GM21529 (cell line): ENCODE measurements at regions not wholly inside any gene's neighbourhood (a gene's known extent, or its start where the extent isn't known, plus 50 kb on each side); places are given as distances from the start of the nearest gene placed in this dataset.
"Not testable (repeated sequence)": the region's sequence is repeated elsewhere in the genome, so short reads cannot be mapped to it uniquely, and the experiment has no call there.

ENCODE experiments used
- ATAC-seq: cut with Tn5 transposase; IDR thresholded peaks from one replicate; pipeline ENCODE4 v1.9.1; 2021; ENCODE audit not compliant: unreplicated experiment

GRCh38 chr4:19539201-19539600, 712.5 kb upstream of the SLIT2 start:
- no peak for ATAC-seq

GRCh38 chr4:19534159-19534558, 717.5 kb upstream of the SLIT2 start:
- ATAC-seq: no peak

GRCh38 chr4:19531906-19532848, 719.5 kb upstream of the SLIT2 start:
- no peak for ATAC-seq

- no peak for ATAC-seq
Measured at GRCh38 chr4:19523964-19524363, 727.7 kb upstream of the SLIT2 start.

- no peak for ATAC-seq
Measured at GRCh38 chr4:19522966-19523365, 728.7 kb upstream of the SLIT2 start.

GRCh38 chr4:19520939-19521520, 730.7 kb upstream of the SLIT2 start:
- ATAC-seq: no peak

- ATAC-seq: no peak
Measured at GRCh38 chr4:19514276-19515070, 737.2 kb upstream of the SLIT2 start.

GRCh38 chr4:19512086-19512485, 739.6 kb upstream of the SLIT2 start:
- no peak for ATAC-seq

- no peak for ATAC-seq
Measured at GRCh38 chr4:19510993-19511392, 740.7 kb upstream of the SLIT2 start.

GRCh38 chr4:19508442-19508841, 743.3 kb upstream of the SLIT2 start:
- no peak for ATAC-seq

GRCh38 chr4:19497705-19498104, 754.0 kb upstream of the SLIT2 start:
- no peak for ATAC-seq

GRCh38 chr4:19496756-19497155, 754.9 kb upstream of the SLIT2 start:
- ATAC-seq: no peak

- no peak for ATAC-seq
Measured at GRCh38 chr4:19494961-19495360, 756.7 kb upstream of the SLIT2 start.

- ATAC-seq: no peak
Measured at GRCh38 chr4:19492606-19493005, 759.1 kb upstream of the SLIT2 start.

- no peak for ATAC-seq
Measured at GRCh38 chr4:19486400-19486799, 765.3 kb upstream of the SLIT2 start.

GRCh38 chr4:19478791-19479190, 772.9 kb upstream of the SLIT2 start:
- ATAC-seq: no peak

GRCh38 chr4:19473569-19473968, 778.1 kb upstream of the SLIT2 start:
- no peak for ATAC-seq

- no peak for ATAC-seq
Measured at GRCh38 chr4:19472666-19473065, 779.0 kb upstream of the SLIT2 start.

GRCh38 chr4:19470001-19470400, 781.7 kb upstream of the SLIT2 start:
- not testable (repeated sequence) for ATAC-seq

GRCh38 chr4:19462117-19462516, 789.6 kb upstream of the SLIT2 start:
- ATAC-seq: no peak

GRCh38 chr4:19455850-19456602, 795.7 kb upstream of the SLIT2 start:
- no peak for ATAC-seq
